ENCODE measurements at regions not wholly inside any gene's neighbourhood (a gene's known extent, or its start where the extent isn't known, plus 50 kb on each side); places are given as distances from the start of the nearest gene placed in this dataset.
A peak's percentile ranks its signal among the peaks of the same experiment; 100 is the strongest.

DNA sequence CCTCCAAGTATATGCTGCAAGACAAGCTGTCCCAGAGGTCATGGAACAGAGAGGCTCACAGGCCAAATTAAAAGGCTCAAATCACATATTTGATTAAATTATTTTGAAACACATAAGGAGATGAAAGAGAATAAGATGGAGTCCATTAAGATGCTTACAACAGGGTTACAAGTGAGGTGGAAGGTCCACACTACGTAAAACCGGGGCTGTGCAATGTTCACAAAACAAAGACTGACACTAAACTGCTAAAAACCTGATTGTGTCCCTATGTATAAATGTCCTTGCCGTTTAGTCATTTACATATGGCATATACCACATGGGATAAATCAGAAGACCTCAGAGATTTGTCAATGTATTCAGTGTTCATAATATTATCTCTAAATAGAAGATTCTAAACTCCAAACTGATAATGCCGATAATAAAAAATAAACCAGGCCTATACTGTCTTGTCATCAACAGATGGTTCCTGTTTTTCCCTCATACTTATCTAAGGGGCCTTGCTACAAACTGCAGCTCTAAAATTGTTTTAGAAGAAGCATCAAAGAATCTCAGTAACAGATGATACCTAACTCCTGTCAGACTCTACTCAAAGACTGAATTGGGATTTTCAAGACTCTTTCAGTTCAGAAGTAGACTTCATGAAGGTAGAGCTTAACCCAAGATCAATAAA, 51.8 kb upstream of the RIPOR2 start:
- no peak for DNase-seq

- no peak for DNase-seq
These were observed 52.8 kb upstream of the RIPOR2 start for GRCh38 chr6:24988562-24988961.

DNA sequence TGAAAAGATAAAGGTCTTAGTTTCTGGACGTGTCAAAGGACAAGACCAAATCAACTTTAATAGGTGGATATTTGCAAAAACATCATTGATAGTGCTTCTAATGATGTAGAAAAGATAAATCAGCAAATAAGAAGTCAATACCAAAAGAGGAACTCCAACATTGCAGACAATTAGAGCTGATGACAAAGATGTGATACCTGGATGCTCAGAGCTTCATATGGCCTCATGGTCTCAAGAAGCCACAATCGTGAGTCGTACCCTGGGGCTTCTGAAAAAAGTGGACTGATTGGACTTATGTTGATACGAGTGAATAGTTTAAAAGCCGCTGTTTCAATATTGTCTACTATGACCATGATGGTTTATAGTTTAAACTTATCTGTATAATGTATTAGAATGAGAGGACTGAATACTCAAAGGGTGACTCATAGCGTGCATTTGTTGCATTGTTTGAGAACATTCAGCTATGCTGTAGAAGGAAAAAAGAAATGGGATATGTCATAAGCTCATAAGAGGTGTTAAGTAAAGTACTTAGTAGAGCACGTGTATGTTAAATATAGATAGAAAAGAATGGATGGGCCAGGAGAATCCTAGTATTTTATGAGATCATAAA, 54.6 kb upstream of the RIPOR2 start:
- no peak for DNase-seq

- no peak for DNase-seq
These were observed 55.4 kb upstream of the RIPOR2 start for GRCh38 chr6:24990944-24991809.

DNA sequence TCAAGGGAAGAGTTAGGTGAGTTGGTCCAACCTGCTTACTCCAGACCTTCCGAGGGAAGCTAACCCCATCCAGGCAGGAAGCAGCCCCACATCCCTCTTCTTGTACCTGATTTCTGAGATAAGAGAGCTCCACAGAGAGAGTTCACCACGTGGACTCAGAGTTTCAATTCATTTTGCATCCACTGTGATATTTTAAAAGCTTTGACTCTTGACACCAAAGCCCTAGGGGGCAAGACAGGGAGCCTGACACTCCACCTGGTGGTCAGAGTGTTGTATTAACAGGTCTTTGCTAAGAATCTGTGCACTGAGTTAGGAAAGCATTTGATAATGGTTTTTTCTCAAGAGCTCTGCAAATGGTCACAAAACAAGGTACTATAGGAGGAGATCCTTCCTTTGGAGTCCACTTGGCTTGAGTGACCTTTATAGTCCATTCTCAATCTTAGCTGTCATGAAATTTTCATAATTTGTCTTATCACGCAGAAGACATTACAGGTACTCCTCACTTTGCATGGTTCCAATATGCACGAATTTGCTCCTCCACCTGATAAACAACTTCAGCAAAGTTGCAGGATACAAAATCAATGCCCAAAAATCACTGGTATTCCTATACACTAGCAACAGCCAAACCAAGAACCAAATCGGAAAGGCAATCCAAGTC, 56.2 kb upstream of the RIPOR2 start:
- peak; percentile 49 to 82 (median 79) for DNase-seq

DNA sequence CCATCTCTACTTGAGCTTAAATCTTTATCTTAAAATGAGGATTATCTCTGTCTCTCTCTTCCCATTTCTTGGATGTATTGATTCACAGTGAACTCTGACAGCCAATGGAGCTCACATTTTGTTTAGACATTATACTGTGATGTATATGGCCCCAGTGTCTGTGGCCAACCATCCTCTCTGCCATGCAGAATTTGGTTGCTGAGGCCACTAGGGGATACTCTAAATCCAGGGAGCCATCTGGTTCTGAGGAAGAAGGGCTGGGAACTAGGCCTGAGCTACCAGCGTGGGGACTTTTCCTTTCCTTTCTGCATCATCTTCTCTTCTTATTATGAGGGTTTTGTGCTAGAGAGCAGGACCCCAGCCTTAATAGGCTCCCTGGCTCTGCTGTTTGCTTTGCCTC, 59.1 kb upstream of the RIPOR2 start:
- no peak for DNase-seq

DNA sequence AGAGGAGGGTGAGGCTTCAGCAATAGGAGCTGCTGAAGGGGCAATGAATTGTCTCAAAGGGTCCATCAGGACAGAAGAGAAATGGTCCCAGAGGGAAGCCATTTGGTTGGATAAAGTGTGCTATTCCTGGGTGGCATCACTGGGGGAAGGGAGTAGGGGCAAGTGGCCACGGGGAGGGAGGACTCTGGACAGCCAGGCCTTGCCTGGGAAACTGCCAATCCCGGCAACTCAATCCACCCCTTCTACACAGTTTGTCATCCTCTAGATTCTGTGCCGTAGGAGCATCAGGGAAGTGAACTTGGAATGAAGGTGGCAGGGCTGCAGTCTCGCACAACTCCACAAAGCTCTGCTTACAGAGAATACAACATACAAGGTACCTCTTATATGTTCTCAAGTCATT, 59.5 kb upstream of the RIPOR2 start:
- no peak for DNase-seq

DNA sequence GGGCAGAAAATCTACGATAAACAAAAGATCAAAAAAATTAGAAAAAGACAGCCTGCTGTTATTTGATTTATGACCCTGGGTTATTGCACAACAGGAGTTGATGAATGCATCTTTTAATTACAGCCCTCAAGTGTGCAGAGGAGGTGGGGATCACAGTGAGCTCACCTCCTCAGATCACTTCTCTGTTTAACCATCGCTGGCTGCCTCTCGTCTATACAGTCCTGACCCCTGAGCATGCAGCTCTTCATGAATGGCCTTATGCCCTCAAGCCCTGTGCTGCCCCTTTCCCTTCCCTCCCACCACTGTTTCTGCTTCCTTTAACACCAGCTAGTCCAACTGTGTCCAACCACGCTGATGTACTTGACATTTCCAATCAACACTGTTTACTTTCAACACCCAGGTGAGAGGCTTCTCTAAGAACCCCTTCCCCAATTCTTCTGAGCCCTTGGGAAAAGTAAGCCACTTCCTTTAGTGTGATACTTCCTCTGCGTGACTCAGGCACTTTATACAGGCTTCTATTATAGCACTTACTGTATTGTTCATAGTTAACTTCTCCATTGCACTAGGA, 60.6 kb upstream of the RIPOR2 start:
- DNase-seq: peak in 2 of 3 experiments; percentile 69 to 90

- DNase-seq: peak in 1 of 3 experiments; percentile 27
These were observed 61.5 kb upstream of the RIPOR2 start for GRCh38 chr6:24997231-24997630.

- DNase-seq: no peak
These were observed 62.1 kb upstream of the RIPOR2 start for GRCh38 chr6:24997905-24998304.

DNA sequence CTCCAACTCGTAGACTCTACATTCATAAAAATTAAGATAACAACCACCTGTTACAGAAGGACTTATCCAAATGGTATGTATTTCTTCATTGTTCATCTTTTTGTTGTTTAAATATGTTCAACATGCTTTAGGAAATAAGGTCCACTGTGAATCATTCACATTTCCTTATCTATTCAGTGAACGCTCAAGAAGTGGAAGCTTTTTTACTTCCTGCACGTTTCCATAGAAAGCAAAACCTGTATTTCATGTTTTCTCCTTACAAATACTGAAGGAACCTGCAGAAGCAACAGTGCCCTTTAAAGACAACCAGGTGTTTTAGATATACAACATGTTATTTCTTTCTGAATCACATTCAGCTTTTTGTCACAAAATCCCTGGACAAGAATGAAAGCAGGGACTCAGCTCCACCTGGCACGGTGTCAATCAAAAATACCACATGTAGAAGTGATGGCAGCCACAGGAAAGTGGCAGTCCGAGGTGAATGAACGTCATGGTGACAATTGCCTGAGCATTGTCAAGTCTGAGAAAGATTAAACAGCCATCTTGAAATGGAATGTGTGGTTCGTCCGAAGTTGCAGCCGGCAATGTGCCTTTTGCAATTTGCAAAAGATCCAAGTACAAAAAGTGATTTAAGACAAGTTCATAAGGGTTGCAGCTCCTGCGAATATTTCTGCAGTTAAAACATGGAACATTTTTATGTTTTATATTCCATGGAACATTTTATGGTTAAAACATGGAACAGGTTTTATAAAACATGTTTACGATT, 66.7 kb upstream of the RIPOR2 start:
- no peak for DNase-seq

DNA sequence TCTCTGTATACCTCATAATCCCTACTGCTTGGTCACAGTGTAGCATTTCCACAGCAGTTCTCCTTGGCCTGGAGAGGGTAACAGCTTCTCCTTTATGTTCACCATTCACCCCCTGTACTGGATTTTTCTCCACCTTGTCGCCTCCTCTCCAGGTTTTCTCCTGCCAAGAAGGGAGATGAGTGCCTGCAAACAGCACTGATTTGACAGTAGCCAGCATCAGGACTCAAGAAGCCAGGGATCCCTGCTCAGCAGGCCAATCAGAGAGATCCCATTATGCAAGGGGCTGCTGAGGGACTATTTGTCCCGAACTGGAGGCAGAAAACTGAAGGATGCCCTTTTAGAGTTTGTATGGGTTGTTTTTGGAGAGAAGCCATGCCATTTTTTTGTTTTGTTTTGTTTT, 68.6 kb upstream of the RIPOR2 start:
- DNase-seq: no peak

- DNase-seq: no peak
These were observed 69.2 kb upstream of the RIPOR2 start for GRCh38 chr6:25005010-25005409.

DNA sequence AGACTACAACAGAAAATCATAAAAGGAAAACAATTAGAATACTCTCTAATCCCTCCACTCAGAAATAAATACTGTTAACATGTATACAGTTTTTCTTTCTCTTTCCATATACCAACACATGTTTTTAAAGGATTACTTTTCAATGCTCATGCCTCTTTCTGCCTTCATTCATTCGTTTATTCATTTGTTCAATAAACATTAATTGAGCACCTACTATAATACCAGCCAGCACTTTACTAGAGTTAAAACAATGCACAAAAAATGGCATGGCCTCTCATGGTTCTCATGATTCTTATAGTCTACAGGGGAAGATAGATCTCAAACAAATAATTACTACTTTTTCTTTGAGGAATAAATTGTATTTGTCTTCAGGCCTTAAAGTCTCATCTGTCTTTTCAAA, 70.3 kb upstream of the RIPOR2 start:
- no peak for DNase-seq

DNA sequence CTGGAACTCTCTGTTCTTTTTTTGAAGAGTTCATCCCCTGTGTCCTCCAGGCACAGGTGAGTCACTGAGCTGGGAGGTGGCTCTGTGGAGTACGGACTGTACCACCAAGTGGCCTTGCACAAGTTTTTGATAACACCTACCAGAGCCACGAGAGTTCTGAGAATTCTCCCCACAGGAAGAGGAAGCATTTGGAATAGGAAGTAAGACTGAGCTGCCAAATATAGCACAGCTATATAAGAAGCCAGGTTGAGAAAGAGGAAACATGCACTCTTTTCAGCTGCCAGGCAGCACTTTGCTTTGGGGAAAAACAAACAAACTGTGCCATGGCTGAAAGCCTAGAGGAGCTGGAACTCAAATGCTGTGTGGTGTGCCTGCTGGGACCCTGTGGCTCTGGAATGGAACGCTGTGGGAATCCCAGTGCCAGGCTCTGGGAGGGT, 70.8 kb upstream of the RIPOR2 start:
- peak in 2 of 3 experiments; percentile 3 to 24 for DNase-seq

DNA sequence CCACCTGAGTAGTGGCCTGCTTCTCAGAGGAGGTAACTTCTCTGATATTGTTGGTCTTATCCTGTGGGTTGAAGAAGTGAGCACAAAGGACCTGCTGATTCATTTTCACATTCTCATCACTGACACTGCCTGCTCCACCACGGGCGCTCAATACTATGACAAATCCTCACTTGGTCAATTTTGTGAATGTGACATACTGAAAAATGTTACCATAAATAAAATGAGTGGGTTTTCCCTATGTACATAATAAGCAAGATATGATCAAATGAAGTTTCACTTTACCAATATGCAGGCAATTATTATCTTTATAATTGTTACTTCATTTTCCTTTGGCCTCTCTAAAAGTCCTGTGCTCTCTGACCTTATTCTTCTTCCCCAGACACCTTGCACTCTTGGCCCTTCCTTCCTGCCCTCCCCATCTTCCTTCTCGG, 71.5 kb upstream of the RIPOR2 start:
- DNase-seq: no peak

GRCh38 chr6:25008707-25009392, 73.1 kb upstream of the RIPOR2 start:
- no peak for DNase-seq

DNA sequence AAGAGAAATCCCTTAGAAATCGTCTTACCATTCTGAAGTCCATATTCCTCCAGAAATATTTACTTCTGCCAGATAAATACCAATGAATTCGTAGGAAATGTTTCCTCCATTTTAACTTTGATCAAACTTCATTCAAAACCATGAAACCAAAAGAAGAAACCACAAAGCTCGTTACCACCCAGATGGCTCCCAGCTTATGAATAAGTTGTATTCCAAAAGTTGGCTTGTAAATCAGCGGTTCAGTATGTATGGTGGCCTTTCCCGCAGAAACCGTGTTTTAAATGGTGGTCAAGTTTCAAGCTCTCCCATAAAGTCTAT, 73.6 kb upstream of the RIPOR2 start:
- no peak for DNase-seq

GRCh38 chr6:25010176-25010575, 74.4 kb upstream of the RIPOR2 start:
- DNase-seq: no peak

GRCh38 chr6:25010902-25011625, 75.3 kb upstream of the RIPOR2 start:
- DNase-seq: no peak

GRCh38 chr6:25012657-25013056, 76.9 kb upstream of the RIPOR2 start:
- no peak for DNase-seq
